NCI-H774 (cell line): ENCODE measurements at regions not wholly inside any gene's neighbourhood (a gene's known extent, or its start where the extent isn't known, plus 50 kb on each side); places are given as distances from the start of the nearest gene placed in this dataset.
"Not testable (repeated sequence)": the region's sequence is repeated elsewhere in the genome, so short reads cannot be mapped to it uniquely, and the experiment has no call there.

ENCODE experiments used
- DNase-seq: peaks from one replicate; lab custom pipeline; 2025; lab: John Stamatoyannopoulos, UW

DNA sequence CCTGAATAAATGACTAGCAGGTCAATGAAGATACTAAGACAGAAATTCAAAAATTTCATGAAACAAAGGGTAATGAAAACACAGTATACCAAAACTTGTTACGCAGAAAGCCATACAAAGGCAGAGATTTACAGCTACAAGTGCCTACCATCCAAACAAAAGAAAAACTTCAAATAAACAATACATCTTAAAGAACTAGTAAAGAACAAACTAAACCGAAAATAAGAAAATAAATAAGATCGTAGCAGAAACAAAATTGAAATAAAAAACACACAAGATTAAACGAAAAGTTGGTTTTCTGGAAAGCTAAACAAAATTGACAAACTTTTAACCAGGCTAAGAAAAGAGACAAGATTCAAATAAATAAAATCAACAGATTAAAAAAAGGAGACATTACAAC, 51.5 kb downstream of the VPREB1 start:
- DNase-seq = not testable (repeated sequence)

DNA sequence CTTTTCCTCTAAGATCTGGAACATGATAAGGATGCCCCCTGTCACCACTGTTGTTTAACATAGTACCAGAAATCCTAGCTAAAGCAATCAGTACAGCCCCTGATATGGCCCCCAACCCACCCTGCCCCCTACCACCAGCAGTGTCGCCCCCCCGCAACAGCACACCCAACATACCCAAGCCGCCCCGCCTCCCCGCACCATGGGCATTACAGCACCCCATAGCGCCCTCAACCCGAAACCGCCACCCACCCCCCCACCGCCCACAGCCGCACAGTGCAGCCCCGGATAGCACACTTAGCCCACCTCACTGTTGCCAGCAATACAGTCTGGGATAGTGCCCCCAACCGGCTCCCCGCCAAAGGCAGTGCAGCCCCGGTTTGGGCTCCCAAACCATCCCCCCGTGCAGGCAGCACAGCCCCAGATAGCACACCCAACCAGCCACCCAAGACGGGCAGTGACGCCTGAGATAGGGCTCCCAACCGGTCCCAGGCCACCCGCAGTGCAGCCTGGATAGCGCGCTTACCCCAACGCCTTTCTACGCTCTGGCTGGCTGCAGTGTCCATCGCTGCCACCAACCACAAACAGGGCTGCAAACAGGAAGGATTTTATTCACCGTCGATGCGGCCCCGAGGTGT, 52.7 kb downstream of the VPREB1 start:
- DNase-seq = not testable (repeated sequence)

DNA sequence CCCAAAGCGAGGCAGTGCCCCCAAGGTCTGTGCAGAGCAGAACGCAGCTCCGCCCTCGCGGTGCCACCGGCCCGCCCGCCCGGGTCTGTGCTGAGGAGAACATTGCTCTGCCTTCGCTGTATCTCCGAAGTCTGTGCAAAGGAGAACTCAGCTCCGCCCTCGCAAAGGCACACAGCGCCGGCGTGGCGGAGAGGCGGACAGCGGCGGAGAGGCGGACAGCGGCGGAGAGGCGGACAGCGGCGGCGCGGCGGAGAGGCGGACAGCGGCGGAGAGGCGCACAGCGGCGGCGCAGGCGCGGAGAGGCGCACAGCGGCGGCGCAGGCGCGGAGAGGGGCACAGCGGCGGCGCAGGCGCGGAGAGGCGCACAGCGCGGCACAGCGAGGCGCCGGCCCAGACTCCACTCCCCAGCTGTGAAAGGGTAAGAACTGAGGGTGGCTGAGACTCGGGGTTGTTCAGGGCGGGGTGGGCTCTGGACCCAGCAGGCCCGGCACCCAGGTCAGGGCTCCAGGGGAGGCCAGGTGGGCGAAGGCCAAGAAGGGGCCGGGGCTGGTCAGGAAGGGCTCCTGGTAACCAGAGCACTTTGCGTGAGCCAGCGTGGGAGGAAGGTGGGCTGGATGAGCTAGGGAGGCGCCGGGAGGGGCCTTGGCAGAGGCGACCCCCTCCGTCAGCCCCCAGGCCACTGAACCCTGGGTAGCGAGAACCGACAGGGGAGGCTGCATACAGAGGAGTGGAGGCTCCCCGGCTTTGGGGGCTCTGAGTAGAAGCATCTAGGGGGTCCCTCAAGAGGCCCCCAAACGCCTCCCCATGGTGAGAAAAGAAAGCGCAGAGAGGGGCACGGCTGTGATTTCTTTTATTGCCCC, 53.4 kb downstream of the VPREB1 start:
- peak; percentile 59 for DNase-seq

DNA sequence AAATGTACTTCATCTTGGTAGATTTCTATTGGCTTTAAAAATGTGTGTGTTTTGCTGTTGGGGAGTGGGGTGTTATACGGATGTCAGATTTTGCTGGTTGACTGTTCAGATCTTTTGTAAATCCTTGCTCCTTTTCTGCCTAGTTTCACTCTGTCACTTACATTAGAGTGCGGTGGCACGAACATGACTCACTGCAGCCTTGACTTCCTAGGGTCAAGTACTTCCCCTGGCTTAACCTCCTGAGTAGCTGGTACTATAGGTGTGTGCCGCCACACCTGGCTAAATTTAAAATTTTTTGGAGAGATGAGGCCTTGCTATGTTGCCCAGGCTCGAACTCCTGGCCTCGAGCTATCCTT, 54.0 kb downstream of the VPREB1 start:
- DNase-seq = not testable (repeated sequence)

DNA sequence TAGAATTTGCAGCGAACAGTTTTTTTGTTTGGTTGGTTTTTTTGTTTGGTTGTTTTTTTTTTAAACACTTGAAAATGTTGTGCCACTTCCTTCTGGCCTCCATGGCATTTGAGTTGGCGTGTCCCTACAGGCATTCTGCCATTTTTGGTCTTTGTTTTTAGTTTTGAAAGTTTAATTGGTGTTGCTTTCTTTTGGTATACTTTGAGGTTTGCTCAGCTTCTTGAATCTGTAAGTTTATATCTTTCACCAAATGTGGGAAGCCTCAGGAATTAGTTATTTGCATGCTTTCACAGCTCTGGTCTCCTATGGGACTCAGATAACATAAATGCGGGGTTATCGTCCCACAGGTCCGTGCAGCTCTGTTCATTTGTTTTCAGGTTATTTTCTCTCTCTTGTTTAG, 55.9 kb downstream of the VPREB1 start:
- DNase-seq = not testable (repeated sequence)

DNA sequence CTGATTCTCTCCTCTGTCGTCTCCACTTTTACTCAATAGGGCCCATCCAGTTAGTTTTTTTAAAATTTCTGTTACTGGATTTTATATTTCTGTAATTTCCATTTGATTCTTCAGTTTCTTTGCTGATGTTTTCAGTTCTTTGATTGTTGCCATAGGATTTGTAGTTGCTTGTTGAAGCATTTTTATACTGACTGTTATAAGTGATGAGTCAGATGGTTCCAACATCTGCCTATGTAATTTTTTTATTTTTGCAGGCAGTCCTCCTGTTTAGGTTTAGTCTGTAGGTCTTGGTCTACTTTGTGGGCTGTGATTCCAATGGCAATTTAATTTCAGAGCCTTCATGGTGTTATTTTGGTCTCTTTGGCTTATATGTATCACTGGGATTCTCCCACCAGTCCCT, 56.4 kb downstream of the VPREB1 start:
- not testable (repeated sequence) for DNase-seq

DNA sequence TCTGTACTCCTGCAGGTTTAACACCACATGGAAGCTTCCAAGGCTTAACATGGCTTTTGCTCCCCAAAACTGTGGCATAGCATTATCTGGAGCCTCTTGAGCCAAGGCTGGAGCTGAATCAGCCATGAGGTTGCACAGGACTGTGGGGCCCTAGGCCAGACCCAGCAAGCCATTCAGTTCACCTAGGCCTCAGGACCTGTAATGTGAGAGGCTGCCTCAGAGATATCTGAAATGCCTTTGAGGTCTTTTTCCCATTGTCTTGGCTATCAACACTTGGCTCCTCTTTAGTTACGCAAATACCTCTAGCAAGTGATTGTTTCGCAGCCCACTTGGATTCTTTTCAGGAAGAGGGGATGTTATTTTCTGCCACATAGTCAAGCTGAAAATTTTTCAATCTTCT, 72.0 kb downstream of the VPREB1 start:
- no peak for DNase-seq

DNA sequence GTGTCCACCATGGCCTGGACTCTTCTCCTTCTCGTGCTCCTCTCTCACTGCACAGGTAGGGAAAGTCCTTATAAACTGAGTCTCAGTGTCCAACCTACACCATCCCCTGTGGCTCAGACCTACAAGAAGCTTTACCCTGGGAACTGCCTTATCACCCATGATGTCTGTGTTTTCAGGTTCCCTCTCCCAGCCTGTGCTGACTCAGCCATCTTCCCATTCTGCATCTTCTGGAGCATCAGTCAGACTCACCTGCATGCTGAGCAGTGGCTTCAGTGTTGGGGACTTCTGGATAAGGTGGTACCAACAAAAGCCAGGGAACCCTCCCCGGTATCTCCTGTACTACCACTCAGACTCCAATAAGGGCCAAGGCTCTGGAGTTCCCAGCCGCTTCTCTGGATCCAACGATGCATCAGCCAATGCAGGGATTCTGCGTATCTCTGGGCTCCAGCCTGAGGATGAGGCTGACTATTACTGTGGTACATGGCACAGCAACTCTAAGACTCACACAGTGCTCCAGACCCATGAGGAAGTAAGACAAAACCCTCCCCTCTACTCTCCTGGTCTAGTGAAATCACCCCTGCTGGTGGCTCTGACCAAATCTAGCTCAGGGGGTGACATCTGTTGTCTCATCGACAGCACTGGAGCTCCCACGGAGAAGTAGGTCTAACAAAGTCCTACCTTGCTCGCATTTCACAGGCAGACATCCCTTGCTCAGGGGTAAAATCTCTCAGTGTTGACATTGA, 74.3 kb downstream of the VPREB1 start:
- no peak for DNase-seq

DNA sequence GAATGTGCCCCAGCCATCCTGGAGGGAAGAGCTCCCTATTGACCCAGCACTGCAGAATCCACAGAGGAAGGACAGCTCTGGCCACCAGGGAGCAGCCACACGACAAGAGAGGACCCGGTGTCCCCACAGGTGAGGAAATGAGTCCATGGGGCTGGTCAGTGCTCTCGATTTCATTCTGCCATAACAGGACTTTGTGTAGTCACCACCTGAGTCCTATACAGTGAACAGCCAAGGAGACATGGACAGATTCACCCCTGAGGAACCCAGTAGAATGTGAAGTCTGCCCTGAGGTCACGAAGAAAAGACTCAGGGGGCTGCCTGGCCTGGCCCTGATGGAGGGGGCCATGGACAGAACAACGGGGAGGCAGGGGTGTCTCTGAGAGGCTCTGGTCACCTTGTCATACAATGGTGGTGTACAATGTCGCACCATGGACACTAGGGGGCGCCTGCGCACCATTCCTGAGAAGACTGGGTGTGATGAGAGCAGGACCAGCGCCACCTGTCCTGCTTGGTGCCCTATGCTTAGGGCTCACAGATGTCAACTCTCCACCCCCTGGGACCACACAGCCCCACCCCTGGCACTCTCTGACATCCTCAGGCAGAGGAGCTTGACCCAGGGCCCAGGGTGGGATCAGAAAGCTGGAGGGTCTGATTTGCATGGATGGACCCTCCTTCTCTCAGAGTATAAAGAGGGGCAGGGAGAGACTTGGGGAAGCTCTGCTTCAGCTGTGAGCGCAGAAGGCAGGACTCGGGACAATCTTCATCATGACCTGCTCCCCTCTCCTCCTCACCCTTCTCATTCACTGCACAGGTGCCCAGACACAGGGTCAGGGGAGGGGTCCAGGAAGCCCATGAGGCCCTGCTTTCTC, 77.4 kb downstream of the VPREB1 start:
- DNase-seq = peak; percentile 51

DNA sequence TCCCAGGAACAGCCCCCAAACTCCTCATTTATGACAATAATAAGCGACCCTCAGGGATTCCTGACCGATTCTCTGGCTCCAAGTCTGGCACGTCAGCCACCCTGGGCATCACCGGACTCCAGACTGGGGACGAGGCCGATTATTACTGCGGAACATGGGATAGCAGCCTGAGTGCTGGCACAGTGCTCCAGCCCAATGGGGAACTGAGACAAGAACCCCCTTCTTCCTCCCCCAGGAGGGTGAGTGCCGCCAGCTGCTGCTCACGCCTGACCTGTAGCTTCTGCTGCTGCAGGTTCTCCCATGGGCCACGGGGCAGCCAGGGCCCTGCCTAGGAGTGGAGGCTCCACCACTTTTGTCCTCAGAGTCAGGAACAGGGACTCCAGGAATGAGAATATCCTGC, 78.2 kb downstream of the VPREB1 start:
- no peak for DNase-seq

DNA sequence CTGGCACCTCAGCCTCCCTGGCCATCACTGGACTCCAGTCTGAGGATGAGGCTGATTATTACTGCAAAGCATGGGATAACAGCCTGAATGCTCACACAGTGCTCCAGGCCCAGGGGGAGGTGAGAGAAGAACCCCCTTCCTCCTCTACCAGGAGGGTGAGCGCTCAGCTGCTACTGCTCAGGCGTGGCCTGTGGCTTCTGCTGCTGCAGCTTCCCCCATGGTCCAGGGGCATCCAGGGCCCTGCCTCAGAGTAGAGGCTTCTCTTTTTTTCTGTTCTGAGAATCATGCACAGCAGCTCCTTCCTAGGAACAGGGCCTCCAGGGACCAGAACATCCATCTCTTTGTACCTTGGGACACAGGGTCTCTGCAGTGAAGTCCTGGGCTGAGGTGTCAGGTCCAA, 83.1 kb downstream of the VPREB1 start:
- no peak for DNase-seq

DNA sequence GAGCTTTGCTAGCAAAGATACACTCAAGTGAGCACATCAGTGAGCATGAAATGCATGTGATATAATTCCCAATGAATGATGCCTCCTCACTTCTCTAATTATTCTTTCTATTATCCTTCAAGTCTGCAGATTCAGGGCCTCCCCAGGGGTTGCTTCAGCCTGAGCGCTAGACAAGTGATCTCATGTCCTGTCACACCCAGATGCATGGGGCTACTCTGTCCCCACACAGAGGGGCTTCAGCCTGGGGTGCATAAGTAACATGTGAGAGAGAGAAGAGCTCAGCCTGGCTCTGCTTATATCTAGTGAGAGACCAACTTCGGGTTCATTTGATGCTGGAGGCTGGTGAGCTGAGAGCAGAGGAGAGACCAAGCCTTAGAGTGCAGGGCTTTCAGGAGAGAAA, 85.2 kb downstream of the VPREB1 start:
- no peak for DNase-seq

DNA sequence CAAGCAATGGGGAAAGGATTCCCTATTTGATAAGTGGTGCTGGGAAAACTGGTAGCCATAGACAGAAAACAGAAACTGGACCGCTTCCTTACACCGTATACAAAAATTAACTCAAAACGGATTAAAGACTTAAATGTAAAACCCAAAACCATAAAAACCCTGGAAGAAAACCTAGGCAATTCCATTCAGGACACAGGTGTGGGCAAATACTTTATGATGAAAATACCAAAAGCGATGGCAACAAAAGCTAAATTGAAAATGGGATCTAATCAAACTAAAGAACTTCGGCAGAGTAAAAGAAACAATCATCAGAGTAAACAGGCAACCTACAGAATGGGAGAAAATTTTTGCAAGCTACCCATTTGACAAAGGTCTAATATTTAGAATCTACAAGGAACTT, 91.1 kb downstream of the VPREB1 start:
- DNase-seq = not testable (repeated sequence)

DNA sequence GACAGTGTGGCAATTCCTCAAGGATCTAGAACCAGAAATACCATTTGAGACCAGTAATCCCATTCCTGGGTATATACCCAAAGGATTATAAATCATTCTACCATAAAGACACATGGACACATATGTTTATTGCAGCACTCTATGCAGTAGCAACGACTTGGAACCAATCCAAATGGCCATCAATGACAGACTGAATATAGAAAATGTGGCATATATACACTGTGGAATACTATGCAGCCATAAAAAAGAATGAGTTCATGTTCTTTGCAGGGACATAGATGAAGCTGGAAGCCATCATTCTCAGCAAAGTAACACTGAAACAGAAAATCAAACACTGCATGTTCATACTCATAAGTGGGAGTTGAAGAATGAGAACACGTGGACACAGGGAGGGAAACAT, 91.7 kb downstream of the VPREB1 start:
- DNase-seq = not testable (repeated sequence)

DNA sequence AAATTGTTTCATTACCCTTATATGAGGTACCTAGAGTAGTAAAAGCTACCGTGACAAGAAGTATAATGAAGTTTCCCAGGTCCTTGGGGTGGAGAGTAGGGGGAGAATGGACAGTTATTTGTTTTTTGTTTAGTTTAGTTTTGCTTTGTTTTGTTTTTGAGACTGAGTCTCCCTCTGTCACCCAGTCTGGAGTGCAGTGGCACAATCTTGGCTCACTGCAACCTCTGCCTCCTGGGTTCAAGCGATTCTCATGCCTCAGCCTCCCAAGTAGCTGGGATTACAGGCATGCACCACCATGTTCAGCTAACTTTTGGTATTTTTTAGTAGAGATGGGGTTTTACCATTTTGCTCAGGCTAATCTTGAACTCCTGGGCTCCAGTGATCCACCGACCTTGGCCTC, 94.2 kb downstream of the VPREB1 start:
- not testable (repeated sequence) for DNase-seq

DNA sequence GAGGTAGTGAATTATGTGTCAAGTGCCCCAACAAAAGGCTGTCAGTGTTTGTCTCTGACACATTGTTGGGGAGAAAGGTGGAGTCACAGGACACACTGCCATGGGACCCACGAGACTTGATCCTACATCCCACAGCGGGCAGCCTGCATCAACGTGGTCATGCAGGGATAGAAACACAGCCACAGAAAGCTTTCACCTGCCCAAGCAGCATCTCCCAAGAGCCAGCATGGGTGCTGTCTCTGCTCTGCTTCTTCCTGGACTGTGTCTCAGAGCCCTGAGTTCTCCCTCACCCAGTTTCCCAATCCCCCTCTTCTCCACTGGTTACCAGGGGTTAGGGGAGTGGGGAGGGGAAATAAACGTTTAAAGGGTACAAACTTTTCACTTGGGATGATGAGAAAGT, 97.2 kb downstream of the VPREB1 start:
- DNase-seq = no peak

DNA sequence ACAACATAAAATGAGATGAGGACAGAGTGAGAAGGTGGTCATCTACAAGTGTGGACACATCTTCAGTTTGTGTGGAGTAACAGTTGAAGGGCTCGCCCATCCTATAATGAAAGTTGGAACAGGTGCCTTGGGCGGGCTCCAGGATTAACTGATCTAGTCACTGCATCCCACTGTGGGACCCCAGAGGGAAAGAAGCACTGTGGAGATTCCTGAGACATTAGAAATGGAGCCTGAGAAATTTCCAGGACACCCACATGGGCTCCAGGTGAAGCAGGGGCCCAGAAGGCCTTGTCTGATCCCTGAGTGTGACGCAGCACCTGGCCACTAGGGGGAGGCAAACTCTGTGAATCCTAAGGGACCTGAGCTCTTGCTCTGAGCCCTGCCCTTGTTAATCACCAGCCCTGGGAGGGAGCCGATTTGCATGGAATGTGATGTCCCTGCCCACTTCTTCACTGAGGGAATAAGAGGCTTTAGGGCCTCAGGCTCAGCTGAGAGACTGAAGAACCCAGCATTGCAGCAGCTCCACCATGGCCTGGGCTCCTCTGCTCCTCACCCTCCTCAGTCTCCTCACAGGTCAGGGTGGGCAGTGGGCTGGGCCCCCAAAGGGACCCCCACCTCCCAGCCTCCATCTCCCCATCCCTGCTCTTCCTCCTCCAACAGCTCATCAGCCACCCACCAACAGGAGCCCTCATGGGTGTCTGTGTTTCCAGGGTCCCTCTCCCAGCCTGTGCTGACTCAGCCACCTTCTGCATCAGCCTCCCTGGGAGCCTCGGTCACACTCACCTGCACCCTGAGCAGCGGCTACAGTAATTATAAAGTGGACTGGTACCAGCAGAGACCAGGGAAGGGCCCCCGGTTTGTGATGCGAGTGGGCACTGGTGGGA, 98.4 kb downstream of the VPREB1 start:
- peak; percentile 25 for DNase-seq

DNA sequence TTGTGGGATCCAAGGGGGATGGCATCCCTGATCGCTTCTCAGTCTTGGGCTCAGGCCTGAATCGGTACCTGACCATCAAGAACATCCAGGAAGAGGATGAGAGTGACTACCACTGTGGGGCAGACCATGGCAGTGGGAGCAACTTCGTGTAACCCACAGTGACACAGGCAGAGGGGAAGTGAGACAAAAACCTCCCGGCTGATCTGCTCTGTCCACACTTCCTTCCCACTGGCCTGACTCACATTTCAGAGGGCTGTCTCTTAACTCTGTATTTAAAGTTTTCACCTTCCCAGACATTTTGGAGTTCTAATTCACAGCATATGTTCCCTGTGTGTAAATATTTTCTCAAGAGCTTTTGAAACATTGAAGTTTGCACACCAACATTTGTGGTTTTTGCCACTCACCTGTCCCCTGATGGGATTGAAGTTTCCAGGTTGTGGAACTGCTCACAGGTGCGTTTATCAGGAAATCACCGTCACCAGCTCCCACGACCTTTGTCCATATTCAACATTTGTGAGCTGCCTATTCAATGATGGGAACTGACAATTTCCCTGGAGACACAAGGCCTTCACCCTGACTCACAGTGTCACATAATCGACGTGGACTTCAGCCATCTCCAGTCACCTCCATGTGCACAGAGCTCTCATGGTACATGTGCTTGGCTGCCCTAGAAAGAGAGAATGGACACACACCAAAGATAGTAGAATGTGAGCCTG, 99.2 kb downstream of the VPREB1 start:
- no peak for DNase-seq

DNA sequence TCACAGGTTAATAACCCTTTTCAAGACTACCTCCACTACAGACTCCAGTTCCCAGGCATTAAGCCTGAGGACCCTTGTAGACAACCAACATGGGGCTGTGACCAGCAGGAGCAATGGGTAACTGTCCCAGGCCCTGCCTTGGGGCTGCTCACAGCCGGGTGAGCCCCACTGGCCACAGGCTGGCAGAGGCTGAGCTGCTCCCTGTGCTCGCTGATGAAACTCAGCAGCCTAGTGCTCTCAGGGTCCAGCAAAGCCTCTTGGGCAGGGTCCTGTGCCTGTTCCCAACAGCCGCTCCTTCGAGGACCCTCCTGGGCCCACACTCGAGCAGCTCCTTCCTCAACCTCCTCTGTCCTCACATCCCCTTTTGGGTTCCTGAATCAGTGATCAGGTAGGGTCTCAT, 99.8 kb downstream of the VPREB1 start:
- DNase-seq = no peak

DNA sequence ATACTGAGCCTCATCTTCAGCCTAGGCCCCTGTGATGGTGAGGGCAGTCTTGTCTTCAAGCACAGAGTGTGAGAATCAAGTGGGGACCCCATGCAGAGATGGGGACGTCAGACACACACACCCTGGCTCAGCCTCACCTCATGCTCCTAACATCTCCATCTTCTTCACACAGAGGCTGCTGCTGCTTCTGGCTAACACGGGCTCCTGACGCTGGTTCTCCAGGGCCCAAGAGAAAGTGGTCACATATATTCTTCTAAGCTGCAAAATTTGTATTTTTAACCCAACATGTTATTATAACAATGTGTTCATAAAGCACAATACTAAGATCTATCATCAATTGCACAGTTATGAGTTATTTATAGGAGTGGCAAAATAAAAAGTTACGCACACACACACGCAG, 101.2 kb downstream of the VPREB1 start:
- no peak for DNase-seq
